Keratinocyte (primary cell): ENCODE measurements at regions not wholly inside any gene's neighbourhood (a gene's known extent, or its start where the extent isn't known, plus 50 kb on each side); places are given as distances from the start of the nearest gene placed in this dataset.

Experiments used
- DNase-seq: peaks from one replicate; pipeline ENCODE4 v3.0.0-alpha.2; 2011; ENCODE audit warnings: low read depth, missing footprints, low spot score
- FAIRE-seq: peaks from 2 replicates; lab custom pipeline; 2011; peaks lifted over from hg19 to GRCh38; lab: Jason Lieb, UNC
- H2AFZ ChIP-seq: 2 replicates; pipeline ENCODE4 v1.6.0; 2012; ENCODE audit warnings: low read length, control low read depth, inconsistent platforms; ENCODE audit not compliant: control insufficient read depth
- H3K27ac ChIP-seq: 2 replicates; pipeline ENCODE4 v1.5.1; 2011; ENCODE audit warnings: low read length; ENCODE audit not compliant: control insufficient read depth, insufficient read depth
- H3K27me3 ChIP-seq: 3 replicates; pipeline ENCODE4 v1.6.0; 2011; ENCODE audit warnings: low read length; ENCODE audit not compliant: control insufficient read depth, insufficient read depth; ENCODE audit errors: extremely low read depth
- H3K36me3 ChIP-seq, 2 experiments: 2 replicates in 1 of 2; 3 replicates in 1 of 2; pipeline ENCODE4 v1.5.1; 2011; ENCODE audit warnings: low read length in 2 of 2, mild to moderate bottlenecking in 1 of 2; ENCODE audit not compliant: control insufficient read depth in 2 of 2, insufficient read depth in 2 of 2; ENCODE audit errors: extremely low read depth in 1 of 2
- H3K4me1 ChIP-seq: 3 replicates; pipeline ENCODE4 v1.5.1; 2011; ENCODE audit warnings: low read length; ENCODE audit not compliant: control insufficient read depth, insufficient read depth; ENCODE audit errors: extremely low read depth
- H3K4me2 ChIP-seq: 3 replicates; pipeline ENCODE4 v1.6.0; 2011; ENCODE audit warnings: low read depth, low read length; ENCODE audit not compliant: control insufficient read depth, insufficient read depth; ENCODE audit errors: extremely low read depth
- H3K4me3 ChIP-seq, 3 experiments: fragments of 200-600 bp in 1 of 3; sonication (generic) in 1 of 3; 2 replicates in 2 of 3; 3 replicates in 1 of 3; pipeline ENCODE4 v1.5.1; 2011 to 2016; ENCODE audit warnings: low read length in 3 of 3, mild to moderate bottlenecking in 3 of 3, control low read depth in 2 of 3, inconsistent platforms in 1 of 3, low read depth in 1 of 3, mixed read lengths in 1 of 3, mixed run types in 1 of 3, moderate library complexity in 1 of 3; ENCODE audit not compliant: control insufficient read depth in 2 of 3, insufficient read depth in 2 of 3; ENCODE audit errors: extremely low read depth in 1 of 3
- H3K79me2 ChIP-seq: 2 replicates; pipeline ENCODE4 v1.6.0; 2012; ENCODE audit warnings: low read length; ENCODE audit not compliant: control insufficient read depth, insufficient read depth
- H3K9ac ChIP-seq: 3 replicates; pipeline ENCODE4 v1.6.0; 2011; ENCODE audit warnings: low read length; ENCODE audit not compliant: control insufficient read depth, insufficient read depth; ENCODE audit errors: extremely low read depth
- H3K9me1 ChIP-seq: 3 replicates; pipeline ENCODE4 v1.6.0; 2011; ENCODE audit warnings: low read length; ENCODE audit not compliant: control insufficient read depth, insufficient read depth; ENCODE audit errors: extremely low read depth
- H3K9me3 ChIP-seq: 2 replicates; pipeline ENCODE4 v1.5.1; 2012; ENCODE audit warnings: low read depth, low read length; ENCODE audit not compliant: control insufficient read depth
- H4K20me1 ChIP-seq: 3 replicates; pipeline ENCODE4 v1.6.0; 2011; ENCODE audit warnings: low read length; ENCODE audit not compliant: control insufficient read depth, insufficient read depth; ENCODE audit errors: extremely low read depth
- CTCF ChIP-seq, 3 experiments: IDR thresholded peaks in 1 of 3; conservative IDR thresholded peaks in 1 of 3; optimal IDR thresholded peaks in 1 of 3; 2 replicates in 2 of 3; 3 replicates in 1 of 3; pipeline versions ENCODE3 to v1.5.1; 2011; ENCODE audit warnings: low read length in 3 of 3, mild to moderate bottlenecking in 3 of 3, moderate library complexity in 2 of 3, control low read depth in 1 of 3, inconsistent platforms in 1 of 3; ENCODE audit not compliant: insufficient read depth in 2 of 3; ENCODE audit errors: extremely low read depth in 1 of 3
- EZH2 ChIP-seq: IDR thresholded peaks from one replicate; pipeline ENCODE4 v1.6.1; 2012; ENCODE audit warnings: inconsistent platforms, mild to moderate bottlenecking, low read length, moderate library complexity
- dilution Hi-C: fragments of 300-500 bp; cut with MboI; formaldehyde crosslinking; loops from one replicate; pipeline ENCODE4 v1.7.0; 2020; ENCODE audit warnings: low sequenced_read_pairs; ENCODE audit not compliant: extremely low pct_ligation_motif_present

GRCh38 chr18:54529444-54529843 lies 61.6 kb upstream of the DYNAP start:
- H3K9me1 ChIP-seq = no peaks in the 10 kb centered on the region
- no peaks in the 10 kb centered on the region for H3K4me1 ChIP-seq
- TF ChIP-seq CTCF (optimal IDR thresholded peaks at IDR 0.05 in 1 of 3, IDR thresholded peaks at IDR 0.05 in 1 of 3, conservative IDR thresholded peaks at IDR 0.05 in 1 of 3; ENCODE audit: extremely low read depth in 1 of 3, insufficient read depth in 2 of 3, low read length in 3 of 3) (no peak), EZH2 (no peak)
- no peak overlapping the region for H3K9ac ChIP-seq
- no peak overlapping the region for H3K4me3 ChIP-seq
- H3K27ac ChIP-seq = no peak overlapping the region
- H3K4me2 ChIP-seq = no peak overlapping the region
- H3K36me3 ChIP-seq = no peaks in the 10 kb centered on the region
- H3K27me3 ChIP-seq = no peaks in the 10 kb centered on the region
- no peak overlapping the region for H2AFZ ChIP-seq
- FAIRE-seq (no peak), DNase-seq (no peak)
- no peaks in the 10 kb centered on the region for H4K20me1 ChIP-seq
- H3K79me2 ChIP-seq = no peaks in the 10 kb centered on the region
- H3K9me3 ChIP-seq = no peaks in the 10 kb centered on the region
- dilution Hi-C loops = no loop called here

GRCh38 chr18:54530285-54530684 lies 60.8 kb upstream of the DYNAP start:
- no peaks in the 10 kb centered on the region for H3K9me1 ChIP-seq
- no peak for FAIRE-seq
- no peaks in the 10 kb centered on the region for H3K27me3 ChIP-seq
- no peaks in the 10 kb centered on the region for H3K79me2 ChIP-seq
- TF ChIP-seq CTCF (optimal IDR thresholded peaks at IDR 0.05 in 1 of 3, IDR thresholded peaks at IDR 0.05 in 1 of 3, conservative IDR thresholded peaks at IDR 0.05 in 1 of 3; ENCODE audit: extremely low read depth in 1 of 3, insufficient read depth in 2 of 3, low read length in 3 of 3) (no peak), EZH2 (no peak)
- H3K4me2 ChIP-seq = no peak overlapping the region
- H4K20me1 ChIP-seq = no peaks in the 10 kb centered on the region
- DNase-seq = no peak
- no peak overlapping the region for H3K9ac ChIP-seq
- H3K36me3 ChIP-seq = no peaks in the 10 kb centered on the region
- no peak overlapping the region for H3K4me3 ChIP-seq
- H3K4me1 ChIP-seq = no peaks in the 10 kb centered on the region
- dilution Hi-C loops = no loop called here
- H3K27ac ChIP-seq = no peak overlapping the region
- H3K9me3 ChIP-seq = no peaks in the 10 kb centered on the region
- H2AFZ ChIP-seq = no peak overlapping the region
